ENCODE measurements at regions not wholly inside any gene's neighbourhood (a gene's known extent, or its start where the extent isn't known, plus 50 kb on each side); places are given as distances from the start of the nearest gene placed in this dataset.

- H3K27me3 Mint-ChIP-seq (ENCODE audit: unreplicated experiment): no peaks in the 10 kb centered on the region
- TF ChIP-seq, protein P1, sequence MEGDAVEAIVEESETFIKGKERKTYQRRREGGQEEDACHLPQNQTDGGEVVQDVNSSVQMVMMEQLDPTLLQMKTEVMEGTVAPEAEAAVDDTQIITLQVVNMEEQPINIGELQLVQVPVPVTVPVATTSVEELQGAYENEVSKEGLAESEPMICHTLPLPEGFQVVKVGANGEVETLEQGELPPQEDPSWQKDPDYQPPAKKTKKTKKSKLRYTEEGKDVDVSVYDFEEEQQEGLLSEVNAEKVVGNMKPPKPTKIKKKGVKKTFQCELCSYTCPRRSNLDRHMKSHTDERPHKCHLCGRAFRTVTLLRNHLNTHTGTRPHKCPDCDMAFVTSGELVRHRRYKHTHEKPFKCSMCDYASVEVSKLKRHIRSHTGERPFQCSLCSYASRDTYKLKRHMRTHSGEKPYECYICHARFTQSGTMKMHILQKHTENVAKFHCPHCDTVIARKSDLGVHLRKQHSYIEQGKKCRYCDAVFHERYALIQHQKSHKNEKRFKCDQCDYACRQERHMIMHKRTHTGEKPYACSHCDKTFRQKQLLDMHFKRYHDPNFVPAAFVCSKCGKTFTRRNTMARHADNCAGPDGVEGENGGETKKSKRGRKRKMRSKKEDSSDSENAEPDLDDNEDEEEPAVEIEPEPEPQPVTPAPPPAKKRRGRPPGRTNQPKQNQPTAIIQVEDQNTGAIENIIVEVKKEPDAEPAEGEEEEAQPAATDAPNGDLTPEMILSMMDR (IDR thresholded peaks at IDR 0.05; ENCODE audit: partially characterized antibody, unreplicated experiment): no peak
- H3K9me3 Mint-ChIP-seq (ENCODE audit: unreplicated experiment): peaks cover 2% of the 10 kb centered on the region
- H3K4me3 Mint-ChIP-seq (ENCODE audit: unreplicated experiment): peak overlapping the region; percentile 39
- peak; percentile 40 for DNase-seq
- peak overlapping the region; percentile 46 for H3K27ac Mint-ChIP-seq (ENCODE audit: unreplicated experiment)
- H3K36me3 Mint-ChIP-seq (ENCODE audit: unreplicated experiment): no peaks in the 10 kb centered on the region
- peaks cover 11% of the 10 kb centered on the region for H3K4me1 Mint-ChIP-seq (ENCODE audit: low read depth, unreplicated experiment)
These were observed 343.8 kb upstream of the MMS22L start for GRCh38 chr6:97626671-97627441.

GRCh38 chr6:97629180-97629579 is 346.2 kb upstream of the MMS22L start:
- Mint-ChIP-seq H3K4me1 (ENCODE audit: low read depth, unreplicated experiment) (peaks cover 11% of the 10 kb centered on the region), H3K4me3 (ENCODE audit: unreplicated experiment) (no peak overlapping the region), H3K27me3 (ENCODE audit: unreplicated experiment) (no peaks in the 10 kb centered on the region), H3K36me3 (ENCODE audit: unreplicated experiment) (no peaks in the 10 kb centered on the region), H3K9me3 (ENCODE audit: unreplicated experiment) (peaks cover 2% of the 10 kb centered on the region), H3K27ac (ENCODE audit: unreplicated experiment) (no peak overlapping the region)
- TF ChIP-seq, protein P1 (IDR thresholded peaks at IDR 0.05; ENCODE audit: partially characterized antibody, unreplicated experiment): no peak
- DNase-seq: no peak

- Mint-ChIP-seq H3K36me3 (ENCODE audit: unreplicated experiment) (no peaks in the 10 kb centered on the region), H3K27ac (ENCODE audit: unreplicated experiment) (no peak overlapping the region), H3K27me3 (ENCODE audit: unreplicated experiment) (no peaks in the 10 kb centered on the region), H3K4me3 (ENCODE audit: unreplicated experiment) (no peak overlapping the region), H3K4me1 (ENCODE audit: low read depth, unreplicated experiment) (peaks cover 11% of the 10 kb centered on the region), H3K9me3 (ENCODE audit: unreplicated experiment) (peaks cover 2% of the 10 kb centered on the region)
- no peak for DNase-seq
- TF ChIP-seq, protein P1 (IDR thresholded peaks at IDR 0.05; ENCODE audit: partially characterized antibody, unreplicated experiment): no peak
These were observed 347.6 kb upstream of the MMS22L start for GRCh38 chr6:97630604-97631003.

- H3K9me3 Mint-ChIP-seq (ENCODE audit: unreplicated experiment): no peaks in the 10 kb centered on the region
- no peak overlapping the region for H3K4me3 Mint-ChIP-seq (ENCODE audit: unreplicated experiment)
- no peak overlapping the region for H3K27ac Mint-ChIP-seq (ENCODE audit: unreplicated experiment)
- TF ChIP-seq, protein P1 (IDR thresholded peaks at IDR 0.05; ENCODE audit: partially characterized antibody, unreplicated experiment): no peak
- H3K27me3 Mint-ChIP-seq (ENCODE audit: unreplicated experiment): peaks cover 1% of the 10 kb centered on the region
- peaks cover 3% of the 10 kb centered on the region for H3K4me1 Mint-ChIP-seq (ENCODE audit: low read depth, unreplicated experiment)
- peaks cover 7% of the 10 kb centered on the region for H3K36me3 Mint-ChIP-seq (ENCODE audit: unreplicated experiment)
- DNase-seq: no peak
These were observed 349.3 kb upstream of the MMS22L start for GRCh38 chr6:97632341-97632740.

GRCh38 chr6:97639702-97640101 is 356.7 kb upstream of the MMS22L start:
- TF ChIP-seq, protein P1 (IDR thresholded peaks at IDR 0.05; ENCODE audit: partially characterized antibody, unreplicated experiment): no peak
- Mint-ChIP-seq H3K4me1 (ENCODE audit: low read depth, unreplicated experiment) (peaks cover 4% of the 10 kb centered on the region), H3K36me3 (ENCODE audit: unreplicated experiment) (peaks cover 25% of the 10 kb centered on the region), H3K27me3 (ENCODE audit: unreplicated experiment) (peaks cover 1% of the 10 kb centered on the region), H3K4me3 (ENCODE audit: unreplicated experiment) (no peak overlapping the region), H3K27ac (ENCODE audit: unreplicated experiment) (no peak overlapping the region), H3K9me3 (ENCODE audit: unreplicated experiment) (peaks cover 8% of the 10 kb centered on the region)
- DNase-seq: no peak

Measured in glutamatergic neuron (in vitro differentiated cells).